ENCODE measurements at regions not wholly inside any gene's neighbourhood (a gene's known extent, or its start where the extent isn't known, plus 50 kb on each side); places are given as distances from the start of the nearest gene placed in this dataset.
"Not testable (repeated sequence)": the region's sequence is repeated elsewhere in the genome, so short reads cannot be mapped to it uniquely, and the experiment has no call there.

- DNase-seq (ENCODE audit: low read depth), result no peak
These were observed 79.4 kb downstream of the IGLL1 start for GRCh38 chr22:23500508-23501260.

- no peak for DNase-seq (ENCODE audit: low read depth)
These were observed 80.1 kb downstream of the IGLL1 start for GRCh38 chr22:23499845-23500500.

- DNase-seq (ENCODE audit: low read depth), result no peak
These were observed 81.0 kb downstream of the IGLL1 start for GRCh38 chr22:23498811-23499798.

GRCh38 chr22:23497889-23498288 lies 82.2 kb downstream of the IGLL1 start:
- DNase-seq (ENCODE audit: low read depth), result not testable (repeated sequence)

- DNase-seq (ENCODE audit: low read depth), result no peak
These were observed 82.8 kb downstream of the IGLL1 start for GRCh38 chr22:23497016-23497885.

- DNase-seq (ENCODE audit: low read depth), result no peak
These were observed 83.7 kb downstream of the IGLL1 start for GRCh38 chr22:23496445-23496833.

- DNase-seq (ENCODE audit: low read depth), result no peak
These were observed 84.3 kb downstream of the IGLL1 start for GRCh38 chr22:23495614-23496444.

GRCh38 chr22:23494930-23495266 lies 85.2 kb downstream of the IGLL1 start:
- no peak for DNase-seq (ENCODE audit: low read depth)

- DNase-seq (ENCODE audit: low read depth), result no peak
These were observed 94.6 kb downstream of the IGLL1 start for GRCh38 chr22:23485490-23485889.

- no peak for DNase-seq (ENCODE audit: low read depth)
These were observed 95.4 kb downstream of the IGLL1 start for GRCh38 chr22:23484651-23485050.

GRCh38 chr22:23481369-23481768 lies 98.7 kb downstream of the IGLL1 start:
- no peak for DNase-seq (ENCODE audit: low read depth)

GRCh38 chr22:23478175-23478574 lies 101.9 kb downstream of the IGLL1 start:
- no peak for DNase-seq (ENCODE audit: low read depth)

GRCh38 chr22:23474531-23474930 lies 105.6 kb downstream of the IGLL1 start:
- not testable (repeated sequence) for DNase-seq (ENCODE audit: low read depth)

GRCh38 chr22:23473901-23474300 lies 106.2 kb downstream of the IGLL1 start:
- no peak for DNase-seq (ENCODE audit: low read depth)

GRCh38 chr22:23472376-23472775 lies 107.7 kb downstream of the IGLL1 start:
- DNase-seq (ENCODE audit: low read depth), result not testable (repeated sequence)

- DNase-seq (ENCODE audit: low read depth), result no peak
These were observed 108.4 kb downstream of the IGLL1 start for GRCh38 chr22:23471698-23472097.

- DNase-seq (ENCODE audit: low read depth), result no peak
These were observed 109.2 kb downstream of the IGLL1 start for GRCh38 chr22:23470811-23471389.

- no peak for DNase-seq (ENCODE audit: low read depth)
These were observed 112.3 kb downstream of the IGLL1 start for GRCh38 chr22:23467721-23468294.

- DNase-seq (ENCODE audit: low read depth), result no peak
These were observed 113.7 kb downstream of the IGLL1 start for GRCh38 chr22:23466351-23466750.

GRCh38 chr22:23464796-23465195 lies 115.3 kb downstream of the IGLL1 start:
- DNase-seq (ENCODE audit: low read depth), result not testable (repeated sequence)

Measured in fibroblast of the conjunctiva (primary cell).